GM19023 (cell line): ENCODE measurements at regions not wholly inside any gene's neighbourhood (a gene's known extent, or its start where the extent isn't known, plus 50 kb on each side); places are given as distances from the start of the nearest gene placed in this dataset.
"Not testable (repeated sequence)": the region's sequence is repeated elsewhere in the genome, so short reads cannot be mapped to it uniquely, and the experiment has no call there.

Experiments used
- ATAC-seq: cut with Tn5 transposase; IDR thresholded peaks from one replicate; pipeline ENCODE4 v1.9.1; 2021; ENCODE audit warnings: mild to moderate bottlenecking, moderate library complexity; ENCODE audit not compliant: unreplicated experiment

GRCh38 chr20:7155282-7155681 lies 387.8 kb downstream of the BMP2 start:
- no peak for ATAC-seq

- ATAC-seq = no peak
Observed at GRCh38 chr20:7155794-7156193, 388.3 kb downstream of the BMP2 start.

GRCh38 chr20:7159903-7160302 lies 392.4 kb downstream of the BMP2 start:
- no peak for ATAC-seq

- no peak for ATAC-seq
Observed at GRCh38 chr20:7161690-7162089, 394.2 kb downstream of the BMP2 start.

- ATAC-seq = no peak
Observed at GRCh38 chr20:7171911-7172310, 404.4 kb downstream of the BMP2 start.

- ATAC-seq = no peak
Observed at GRCh38 chr20:7174554-7174953, 407.1 kb downstream of the BMP2 start.

- ATAC-seq = not testable (repeated sequence)
Observed at GRCh38 chr20:7175827-7176226, 408.3 kb downstream of the BMP2 start.

- ATAC-seq = no peak
Observed at GRCh38 chr20:7178004-7178403, 410.5 kb downstream of the BMP2 start.

- ATAC-seq = no peak
Observed at GRCh38 chr20:7180256-7181045, 413.0 kb downstream of the BMP2 start.

GRCh38 chr20:7189231-7189630 lies 421.7 kb downstream of the BMP2 start:
- no peak for ATAC-seq

GRCh38 chr20:7193681-7194080 lies 426.2 kb downstream of the BMP2 start:
- no peak for ATAC-seq

- no peak for ATAC-seq
Observed at GRCh38 chr20:7195704-7196103, 428.2 kb downstream of the BMP2 start.

GRCh38 chr20:7196481-7196880 lies 429.0 kb downstream of the BMP2 start:
- no peak for ATAC-seq

- ATAC-seq = no peak
Observed at GRCh38 chr20:7199861-7200260, 432.4 kb downstream of the BMP2 start.

GRCh38 chr20:7207186-7207798 lies 439.8 kb downstream of the BMP2 start:
- no peak for ATAC-seq

- ATAC-seq = no peak
Observed at GRCh38 chr20:7210910-7211309, 443.4 kb downstream of the BMP2 start.

GRCh38 chr20:7214081-7214740 lies 446.7 kb downstream of the BMP2 start:
- ATAC-seq = no peak

- no peak for ATAC-seq
Observed at GRCh38 chr20:7217606-7218005, 450.1 kb downstream of the BMP2 start.

GRCh38 chr20:7220755-7221154 lies 453.3 kb downstream of the BMP2 start:
- ATAC-seq = no peak

- ATAC-seq = no peak
Observed at GRCh38 chr20:7226156-7226555, 458.7 kb downstream of the BMP2 start.

- ATAC-seq = no peak
Observed at GRCh38 chr20:7231303-7231702, 463.8 kb downstream of the BMP2 start.

- no peak for ATAC-seq
Observed at GRCh38 chr20:7232796-7233195, 465.3 kb downstream of the BMP2 start.
